HEK293 (cell line): ENCODE measurements at regions not wholly inside any gene's neighbourhood (a gene's known extent, or its start where the extent isn't known, plus 50 kb on each side); places are given as distances from the start of the nearest gene placed in this dataset.
A peak's percentile ranks its signal among the peaks of the same experiment; 100 is the strongest.
"Not testable (repeated sequence)": the region's sequence is repeated elsewhere in the genome, so short reads cannot be mapped to it uniquely, and the experiment has no call there.

Experiments
- CTCF ChIA-PET: fragments of 350-600 bp; formaldehyde crosslinking; extraction: SDS; loops from one replicate; lab custom pipeline; 2021; ENCODE audit warnings: antibody characterized with exemption; lab: Yijun Ruan, JAX
- POLR2A ChIA-PET: fragments of 300-600 bp; formaldehyde crosslinking; extraction: SDS; loops from one replicate; lab custom pipeline; 2020; ENCODE audit warnings: antibody characterized with exemption, inconsistent platforms; lab: Yijun Ruan, JAX
- H3K27ac ChIP-seq: fragments of 200-500 bp; sonication (Bioruptor generic); 2 replicates; pipeline ENCODE4 v1.5.1; 2014; ENCODE audit warnings: low read depth, low read length, control low read depth, inconsistent platforms; ENCODE audit errors: extremely low read depth
- H3K36me3 ChIP-seq, 2 experiments: fragments of 200-500 bp in 1 of 2; sonication (Bioruptor generic) in 1 of 2; 1 replicate in 1 of 2; 2 replicates in 1 of 2; pipeline ENCODE4 v1.5.1; 2014 to 2017; ENCODE audit warnings: inconsistent platforms in 2 of 2, low read length in 2 of 2; ENCODE audit not compliant: control insufficient read depth in 2 of 2, insufficient read depth in 1 of 2
- H3K4me1 ChIP-seq: fragments of 200-500 bp; sonication (Bioruptor generic); 2 replicates; pipeline ENCODE4 v1.5.1; 2014; ENCODE audit warnings: mild to moderate bottlenecking, low read length, inconsistent platforms; ENCODE audit not compliant: control insufficient read depth, insufficient read depth
- H3K4me3 ChIP-seq: 2 replicates; pipeline ENCODE4 v1.5.1; 2011; ENCODE audit warnings: low read depth, mild to moderate bottlenecking, control low read depth, low read length, moderate library complexity
- H3K9me3 ChIP-seq: fragments of 200-500 bp; sonication (Bioruptor generic); 2 replicates; pipeline ENCODE4 v1.5.1; 2014; ENCODE audit warnings: low read depth, low read length, inconsistent platforms; ENCODE audit not compliant: control insufficient read depth, insufficient read depth
- KLF10 ChIP-seq: fragments of 450-650 bp; IDR thresholded peaks from 2 replicates; pipeline ENCODE4 v1.5.1; 2018; ENCODE audit warnings: missing biosample characterization, mild to moderate bottlenecking, missing genetic modification characterization
- KLF16 ChIP-seq: fragments of 450-650 bp; formaldehyde crosslinking; IDR thresholded peaks from 2 replicates; pipeline ENCODE4 v1.5.1; 2017; ENCODE audit warnings: missing biosample characterization, missing genetic modification characterization
- SP3 ChIP-seq: fragments of 450-650 bp; formaldehyde crosslinking; IDR thresholded peaks from 2 replicates; pipeline ENCODE4 v1.5.1; 2016; ENCODE audit warnings: missing biosample characterization, missing genetic modification characterization
- TRIM28 ChIP-seq: IDR thresholded peaks from 2 replicates; pipeline ENCODE4 v1.6.1; 2011; ENCODE audit warnings: low read length, control low read depth, borderline replicate concordance
- ZNF146 ChIP-seq: fragments of 450-650 bp; formaldehyde crosslinking; IDR thresholded peaks from 2 replicates; pipeline ENCODE4 v1.5.1; 2016; ENCODE audit warnings: missing biosample characterization, missing genetic modification characterization
- ZNF221 ChIP-seq: fragments of 450-650 bp; formaldehyde crosslinking; IDR thresholded peaks from 2 replicates; pipeline ENCODE4 v1.5.1; 2017; ENCODE audit warnings: missing biosample characterization, missing genetic modification characterization, borderline replicate concordance
- ZNF23 ChIP-seq: fragments of 450-650 bp; formaldehyde crosslinking; IDR thresholded peaks from 2 replicates; pipeline ENCODE4 v1.5.1; 2016; ENCODE audit warnings: missing biosample characterization, missing genetic modification characterization, borderline replicate concordance
- ZNF248 ChIP-seq: fragments of 450-650 bp; formaldehyde crosslinking; IDR thresholded peaks from 2 replicates; pipeline ENCODE4 v1.5.1; 2017; ENCODE audit warnings: missing biosample characterization, missing genetic modification characterization
- ZNF266 ChIP-seq: fragments of 450-650 bp; formaldehyde crosslinking; IDR thresholded peaks from 2 replicates; pipeline ENCODE4 v1.5.1; 2016; ENCODE audit warnings: missing biosample characterization, missing genetic modification characterization, low read depth
- ZNF510 ChIP-seq: fragments of 450-650 bp; formaldehyde crosslinking; IDR thresholded peaks from 2 replicates; pipeline ENCODE4 v1.5.1; 2018; ENCODE audit warnings: mild to moderate bottlenecking, missing genetic modification characterization, missing biosample characterization; ENCODE audit not compliant: insufficient replicate concordance
- ZNF514 ChIP-seq: fragments of 450-650 bp; formaldehyde crosslinking; IDR thresholded peaks from 2 replicates; pipeline ENCODE4 v1.5.1; 2016; ENCODE audit warnings: missing biosample characterization, missing genetic modification characterization
- ZNF529 ChIP-seq: fragments of 450-650 bp; formaldehyde crosslinking; IDR thresholded peaks from 2 replicates; pipeline ENCODE4 v1.5.1; 2017; ENCODE audit warnings: missing genetic modification characterization, missing biosample characterization; ENCODE audit not compliant: insufficient replicate concordance
- ZNF585B ChIP-seq: fragments of 450-650 bp; formaldehyde crosslinking; IDR thresholded peaks from 2 replicates; pipeline ENCODE4 v1.5.1; 2016; ENCODE audit warnings: missing biosample characterization, missing genetic modification characterization
- ZNF837 ChIP-seq: fragments of 450-650 bp; formaldehyde crosslinking; IDR thresholded peaks from 2 replicates; pipeline ENCODE4 v1.5.1; 2016; ENCODE audit warnings: missing biosample characterization, missing genetic modification characterization
- ZSCAN23 ChIP-seq: fragments of 450-650 bp; formaldehyde crosslinking; IDR thresholded peaks from 2 replicates; pipeline ENCODE4 v1.5.1; 2016; ENCODE audit warnings: missing biosample characterization, missing genetic modification characterization
- TF ChIP-seq, protein P1 (sequence below): fragments of 450-650 bp; formaldehyde crosslinking; IDR thresholded peaks from 2 replicates; pipeline ENCODE4 v1.5.1; 2016; ENCODE audit warnings: missing biosample characterization, missing genetic modification characterization
- TF ChIP-seq, protein P2 (sequence below): fragments of 450-650 bp; formaldehyde crosslinking; IDR thresholded peaks from 2 replicates; pipeline ENCODE4 v1.5.1; 2016; ENCODE audit warnings: missing biosample characterization, missing genetic modification characterization, borderline replicate concordance
- TF ChIP-seq, protein P3 (sequence below): fragments of 450-650 bp; formaldehyde crosslinking; IDR thresholded peaks from 2 replicates; pipeline ENCODE4 v1.5.1; 2016; ENCODE audit warnings: missing biosample characterization, missing genetic modification characterization
- TF ChIP-seq, protein P4 (sequence below): fragments of 450-650 bp; formaldehyde crosslinking; IDR thresholded peaks from 2 replicates; pipeline ENCODE4 v1.5.1; 2016; ENCODE audit warnings: missing biosample characterization, missing genetic modification characterization
- TF ChIP-seq, protein P5 (sequence below): fragments of 450-650 bp; formaldehyde crosslinking; IDR thresholded peaks from 2 replicates; pipeline ENCODE4 v1.5.1; 2016; ENCODE audit warnings: missing biosample characterization, missing genetic modification characterization

DNA sequence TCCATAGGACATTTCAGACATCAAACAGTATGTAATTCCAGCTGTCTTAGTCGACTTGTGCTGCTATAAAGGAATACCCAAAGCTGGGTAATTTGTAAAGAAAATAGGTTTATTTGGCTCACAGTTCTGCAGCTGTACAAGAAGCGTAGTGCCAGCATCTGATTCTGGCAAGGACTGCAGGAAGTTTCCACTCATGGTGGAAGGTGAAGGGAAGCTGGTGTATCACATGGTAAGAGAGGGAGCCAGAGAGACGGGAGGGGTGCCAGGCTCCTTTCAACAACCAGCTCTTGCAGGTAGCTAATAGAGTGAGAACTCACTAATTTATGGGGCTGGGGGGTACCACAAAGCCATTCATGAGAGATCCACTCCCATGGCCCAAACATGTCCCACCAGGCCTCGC is 253.0 kb upstream of the FGF13 start:
- Histone ChIP-seq H3K4me3 (no peak overlapping the region), H3K27ac (no peak overlapping the region), H3K9me3 (no peaks in the 10 kb centered on the region), H3K4me1 (no peaks in the 10 kb centered on the region), H3K36me3 (no peaks in the 10 kb centered on the region)
- no peak for TF ChIP-seq ZNF23 (tag by site-specific recombination)
- TF ChIP-seq ZNF221 (tag by site-specific recombination), result no peak
- TF ChIP-seq ZSCAN23, result no peak
- no peak for TF ChIP-seq KLF16
- TF ChIP-seq, protein P1, sequence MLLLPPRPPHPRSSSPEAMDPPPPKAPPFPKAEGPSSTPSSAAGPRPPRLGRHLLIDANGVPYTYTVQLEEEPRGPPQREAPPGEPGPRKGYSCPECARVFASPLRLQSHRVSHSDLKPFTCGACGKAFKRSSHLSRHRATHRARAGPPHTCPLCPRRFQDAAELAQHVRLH (tag by site-specific recombination), result no peak
- TF ChIP-seq TRIM28, result no peak
- TF ChIP-seq, protein P2, sequence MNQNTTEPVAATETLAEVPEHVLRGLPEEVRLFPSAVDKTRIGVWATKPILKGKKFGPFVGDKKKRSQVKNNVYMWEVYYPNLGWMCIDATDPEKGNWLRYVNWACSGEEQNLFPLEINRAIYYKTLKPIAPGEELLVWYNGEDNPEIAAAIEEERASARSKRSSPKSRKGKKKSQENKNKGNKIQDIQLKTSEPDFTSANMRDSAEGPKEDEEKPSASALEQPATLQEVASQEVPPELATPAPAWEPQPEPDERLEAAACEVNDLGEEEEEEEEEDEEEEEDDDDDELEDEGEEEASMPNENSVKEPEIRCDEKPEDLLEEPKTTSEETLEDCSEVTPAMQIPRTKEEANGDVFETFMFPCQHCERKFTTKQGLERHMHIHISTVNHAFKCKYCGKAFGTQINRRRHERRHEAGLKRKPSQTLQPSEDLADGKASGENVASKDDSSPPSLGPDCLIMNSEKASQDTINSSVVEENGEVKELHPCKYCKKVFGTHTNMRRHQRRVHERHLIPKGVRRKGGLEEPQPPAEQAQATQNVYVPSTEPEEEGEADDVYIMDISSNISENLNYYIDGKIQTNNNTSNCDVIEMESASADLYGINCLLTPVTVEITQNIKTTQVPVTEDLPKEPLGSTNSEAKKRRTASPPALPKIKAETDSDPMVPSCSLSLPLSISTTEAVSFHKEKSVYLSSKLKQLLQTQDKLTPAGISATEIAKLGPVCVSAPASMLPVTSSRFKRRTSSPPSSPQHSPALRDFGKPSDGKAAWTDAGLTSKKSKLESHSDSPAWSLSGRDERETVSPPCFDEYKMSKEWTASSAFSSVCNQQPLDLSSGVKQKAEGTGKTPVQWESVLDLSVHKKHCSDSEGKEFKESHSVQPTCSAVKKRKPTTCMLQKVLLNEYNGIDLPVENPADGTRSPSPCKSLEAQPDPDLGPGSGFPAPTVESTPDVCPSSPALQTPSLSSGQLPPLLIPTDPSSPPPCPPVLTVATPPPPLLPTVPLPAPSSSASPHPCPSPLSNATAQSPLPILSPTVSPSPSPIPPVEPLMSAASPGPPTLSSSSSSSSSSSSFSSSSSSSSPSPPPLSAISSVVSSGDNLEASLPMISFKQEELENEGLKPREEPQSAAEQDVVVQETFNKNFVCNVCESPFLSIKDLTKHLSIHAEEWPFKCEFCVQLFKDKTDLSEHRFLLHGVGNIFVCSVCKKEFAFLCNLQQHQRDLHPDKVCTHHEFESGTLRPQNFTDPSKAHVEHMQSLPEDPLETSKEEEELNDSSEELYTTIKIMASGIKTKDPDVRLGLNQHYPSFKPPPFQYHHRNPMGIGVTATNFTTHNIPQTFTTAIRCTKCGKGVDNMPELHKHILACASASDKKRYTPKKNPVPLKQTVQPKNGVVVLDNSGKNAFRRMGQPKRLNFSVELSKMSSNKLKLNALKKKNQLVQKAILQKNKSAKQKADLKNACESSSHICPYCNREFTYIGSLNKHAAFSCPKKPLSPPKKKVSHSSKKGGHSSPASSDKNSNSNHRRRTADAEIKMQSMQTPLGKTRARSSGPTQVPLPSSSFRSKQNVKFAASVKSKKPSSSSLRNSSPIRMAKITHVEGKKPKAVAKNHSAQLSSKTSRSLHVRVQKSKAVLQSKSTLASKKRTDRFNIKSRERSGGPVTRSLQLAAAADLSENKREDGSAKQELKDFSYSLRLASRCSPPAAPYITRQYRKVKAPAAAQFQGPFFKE (tag by site-specific recombination), result no peak
- TF ChIP-seq KLF10 (tag by site-specific recombination), result no peak
- TF ChIP-seq ZNF514 (tag by site-specific recombination), result no peak
- POLR2A ChIA-PET, result interaction anchor here (0.5 kb wide), 1 partner anchor 969 kb away, joined by 3 read pairs; no protein-coding TSS in a partner anchor
- CTCF ChIA-PET, result no interaction called here

DNA sequence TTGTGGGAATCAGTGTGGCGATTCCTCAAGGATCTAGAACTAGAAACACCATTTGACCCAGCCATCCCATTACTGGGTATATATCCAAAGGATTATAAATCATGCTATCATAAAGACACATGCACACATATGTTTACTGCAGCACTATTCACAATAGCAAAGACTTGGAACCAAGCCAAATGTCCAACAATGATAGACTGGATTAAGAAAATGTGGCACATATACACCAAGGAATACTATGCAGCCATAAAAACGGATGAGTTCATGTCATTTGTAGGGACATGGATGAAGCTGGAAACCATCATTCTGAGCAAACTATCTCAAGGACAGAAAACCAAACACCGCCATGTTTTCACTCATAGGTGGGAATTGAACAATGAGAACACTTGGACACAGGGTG is 250.9 kb upstream of the FGF13 start:
- H3K27ac ChIP-seq, H3K36me3 ChIP-seq, CTCF ChIA-PET, POLR2A ChIA-PET, H3K9me3 ChIP-seq, H3K4me3 ChIP-seq, H3K4me1 ChIP-seq: not testable (repeated sequence)
- TF ChIP-seq ZNF146 (tag by site-specific recombination), result peak; percentile 61

DNA sequence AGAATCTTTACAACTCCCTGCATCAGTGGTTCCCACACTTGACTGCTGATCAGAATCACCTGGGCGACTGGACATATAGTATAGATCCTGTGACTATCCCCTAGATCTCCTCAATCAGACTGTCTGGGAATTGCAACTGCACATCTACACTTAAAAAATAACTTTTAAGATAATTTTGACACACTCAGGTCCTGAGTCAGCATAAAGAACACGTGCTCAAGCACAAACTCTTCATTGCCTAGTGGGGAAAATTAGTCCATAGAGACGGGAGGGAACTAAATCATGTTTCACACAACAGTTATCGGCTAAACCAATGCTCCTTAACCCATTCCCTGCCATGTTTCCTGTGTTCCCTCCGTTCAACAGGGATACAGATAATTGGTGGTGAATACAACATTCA is 243.5 kb upstream of the FGF13 start:
- CTCF ChIA-PET, result no interaction called here
- POLR2A ChIA-PET, result no interaction called here
- H3K4me3 ChIP-seq, result no peak overlapping the region
- TF ChIP-seq ZNF529 (tag by site-specific recombination) (no peak), KLF16 (no peak), ZNF510 (no peak), ZNF837 (tag by site-specific recombination) (no peak), ZNF146 (tag by site-specific recombination) (no peak), ZNF248 (tag by site-specific recombination) (no peak), SP3 (tag by site-specific recombination) (no peak), ZNF266 (tag by site-specific recombination) (no peak), ZNF585B (tag by site-specific recombination) (no peak)
- TF ChIP-seq, protein P3, sequence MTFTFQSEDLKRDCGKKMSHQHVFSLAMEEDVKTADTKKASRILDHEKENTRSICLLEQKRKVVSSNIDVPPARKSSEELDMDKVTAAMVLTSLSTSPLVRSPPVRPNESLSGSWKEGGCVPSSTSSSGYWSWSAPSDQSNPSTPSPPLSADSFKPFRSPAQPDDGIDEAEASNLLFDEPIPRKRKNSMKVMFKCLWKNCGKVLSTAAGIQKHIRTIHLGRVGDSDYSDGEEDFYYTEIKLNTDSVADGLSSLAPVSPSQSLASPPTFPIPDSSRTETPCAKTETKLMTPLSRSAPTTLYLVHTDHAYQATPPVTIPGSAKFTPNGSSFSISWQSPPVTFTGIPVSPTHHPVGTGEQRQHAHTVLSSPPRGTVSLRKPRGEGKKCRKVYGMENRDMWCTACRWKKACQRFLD (tag by site-specific recombination), result no peak
- TF ChIP-seq, protein P4, sequence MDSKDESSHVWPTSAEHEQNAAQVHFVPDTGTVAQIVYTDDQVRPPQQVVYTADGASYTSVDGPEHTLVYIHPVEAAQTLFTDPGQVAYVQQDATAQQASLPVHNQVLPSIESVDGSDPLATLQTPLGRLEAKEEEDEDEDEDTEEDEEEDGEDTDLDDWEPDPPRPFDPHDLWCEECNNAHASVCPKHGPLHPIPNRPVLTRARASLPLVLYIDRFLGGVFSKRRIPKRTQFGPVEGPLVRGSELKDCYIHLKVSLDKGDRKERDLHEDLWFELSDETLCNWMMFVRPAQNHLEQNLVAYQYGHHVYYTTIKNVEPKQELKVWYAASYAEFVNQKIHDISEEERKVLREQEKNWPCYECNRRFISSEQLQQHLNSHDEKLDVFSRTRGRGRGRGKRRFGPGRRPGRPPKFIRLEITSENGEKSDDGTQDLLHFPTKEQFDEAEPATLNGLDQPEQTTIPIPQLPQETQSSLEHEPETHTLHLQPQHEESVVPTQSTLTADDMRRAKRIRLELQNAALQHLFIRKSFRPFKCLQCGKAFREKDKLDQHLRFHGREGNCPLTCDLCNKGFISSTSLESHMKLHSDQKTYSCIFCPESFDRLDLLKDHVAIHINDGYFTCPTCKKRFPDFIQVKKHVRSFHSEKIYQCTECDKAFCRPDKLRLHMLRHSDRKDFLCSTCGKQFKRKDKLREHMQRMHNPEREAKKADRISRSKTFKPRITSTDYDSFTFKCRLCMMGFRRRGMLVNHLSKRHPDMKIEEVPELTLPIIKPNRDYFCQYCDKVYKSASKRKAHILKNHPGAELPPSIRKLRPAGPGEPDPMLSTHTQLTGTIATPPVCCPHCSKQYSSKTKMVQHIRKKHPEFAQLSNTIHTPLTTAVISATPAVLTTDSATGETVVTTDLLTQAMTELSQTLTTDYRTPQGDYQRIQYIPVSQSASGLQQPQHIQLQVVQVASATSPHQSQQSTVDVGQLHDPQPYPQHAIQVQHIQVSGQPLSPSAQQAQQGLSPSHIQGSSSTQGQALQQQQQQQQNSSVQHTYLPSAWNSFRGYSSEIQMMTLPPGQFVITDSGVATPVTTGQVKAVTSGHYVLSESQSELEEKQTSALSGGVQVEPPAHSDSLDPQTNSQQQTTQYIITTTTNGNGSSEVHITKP (tag by site-specific recombination), result no peak
- TF ChIP-seq, protein P5, sequence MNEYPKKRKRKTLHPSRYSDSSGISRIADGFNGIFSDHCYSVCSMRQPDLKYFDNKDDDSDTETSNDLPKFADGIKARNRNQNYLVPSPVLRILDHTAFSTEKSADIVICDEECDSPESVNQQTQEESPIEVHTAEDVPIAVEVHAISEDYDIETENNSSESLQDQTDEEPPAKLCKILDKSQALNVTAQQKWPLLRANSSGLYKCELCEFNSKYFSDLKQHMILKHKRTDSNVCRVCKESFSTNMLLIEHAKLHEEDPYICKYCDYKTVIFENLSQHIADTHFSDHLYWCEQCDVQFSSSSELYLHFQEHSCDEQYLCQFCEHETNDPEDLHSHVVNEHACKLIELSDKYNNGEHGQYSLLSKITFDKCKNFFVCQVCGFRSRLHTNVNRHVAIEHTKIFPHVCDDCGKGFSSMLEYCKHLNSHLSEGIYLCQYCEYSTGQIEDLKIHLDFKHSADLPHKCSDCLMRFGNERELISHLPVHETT (tag by site-specific recombination), result no peak

More for the DNA sequence above, 243.5 kb upstream of the FGF13 start:
- Histone ChIP-seq H3K27ac (no peak overlapping the region), H3K9me3 (no peaks in the 10 kb centered on the region), H3K4me1 (no peaks in the 10 kb centered on the region), H3K36me3 (no peaks in the 10 kb centered on the region)
